OCI-LY1 (cell line): ENCODE measurements at regions not wholly inside any gene's neighbourhood (a gene's known extent, or its start where the extent isn't known, plus 50 kb on each side); places are given as distances from the start of the nearest gene placed in this dataset.

Source experiments
- EZH2 ChIP-seq: fragments of 200-600 bp; sonication (generic), shearing (Covaris generic); IDR thresholded peaks from 2 replicates; pipeline ENCODE4 v1.8.0; 2017; ENCODE audit warnings: borderline replicate concordance, mixed run types, mild to moderate bottlenecking, antibody characterized with exemption, low read length, moderate library complexity, mixed read lengths
- TF ChIP-seq, protein P1 (sequence below): fragments of 200-600 bp; sonication (generic), shearing (Covaris generic); IDR thresholded peaks from 2 replicates; pipeline ENCODE4 v1.5.1; 2017; ENCODE audit warnings: mild to moderate bottlenecking, antibody characterized with exemption, low read length, moderate library complexity, mixed read lengths

DNA sequence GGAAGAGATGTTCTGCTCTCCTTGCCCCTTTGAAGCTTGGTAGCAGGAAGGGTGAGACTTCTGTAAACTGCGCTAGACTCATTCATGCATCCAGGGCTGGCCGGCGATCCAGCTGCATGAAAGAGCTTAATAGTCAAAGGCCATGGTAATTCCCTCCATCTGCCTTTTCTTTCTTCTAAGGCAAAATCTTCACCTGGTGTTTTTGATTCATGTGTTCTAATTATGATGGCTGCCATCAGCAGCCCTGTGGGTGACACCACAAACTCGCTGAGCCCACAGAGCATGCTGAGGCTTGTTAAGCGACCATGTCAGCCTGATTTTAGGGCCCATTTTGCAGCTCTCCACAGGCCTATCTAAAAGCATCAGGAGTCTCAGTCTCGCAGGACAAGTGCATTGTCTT, 450.1 kb upstream of the TENM3 start:
- TF ChIP-seq, protein P1, sequence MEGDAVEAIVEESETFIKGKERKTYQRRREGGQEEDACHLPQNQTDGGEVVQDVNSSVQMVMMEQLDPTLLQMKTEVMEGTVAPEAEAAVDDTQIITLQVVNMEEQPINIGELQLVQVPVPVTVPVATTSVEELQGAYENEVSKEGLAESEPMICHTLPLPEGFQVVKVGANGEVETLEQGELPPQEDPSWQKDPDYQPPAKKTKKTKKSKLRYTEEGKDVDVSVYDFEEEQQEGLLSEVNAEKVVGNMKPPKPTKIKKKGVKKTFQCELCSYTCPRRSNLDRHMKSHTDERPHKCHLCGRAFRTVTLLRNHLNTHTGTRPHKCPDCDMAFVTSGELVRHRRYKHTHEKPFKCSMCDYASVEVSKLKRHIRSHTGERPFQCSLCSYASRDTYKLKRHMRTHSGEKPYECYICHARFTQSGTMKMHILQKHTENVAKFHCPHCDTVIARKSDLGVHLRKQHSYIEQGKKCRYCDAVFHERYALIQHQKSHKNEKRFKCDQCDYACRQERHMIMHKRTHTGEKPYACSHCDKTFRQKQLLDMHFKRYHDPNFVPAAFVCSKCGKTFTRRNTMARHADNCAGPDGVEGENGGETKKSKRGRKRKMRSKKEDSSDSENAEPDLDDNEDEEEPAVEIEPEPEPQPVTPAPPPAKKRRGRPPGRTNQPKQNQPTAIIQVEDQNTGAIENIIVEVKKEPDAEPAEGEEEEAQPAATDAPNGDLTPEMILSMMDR = no peak
- no peak for TF ChIP-seq EZH2
